ENCODE measurements at regions not wholly inside any gene's neighbourhood (a gene's known extent, or its start where the extent isn't known, plus 50 kb on each side); places are given as distances from the start of the nearest gene placed in this dataset.

DNA sequence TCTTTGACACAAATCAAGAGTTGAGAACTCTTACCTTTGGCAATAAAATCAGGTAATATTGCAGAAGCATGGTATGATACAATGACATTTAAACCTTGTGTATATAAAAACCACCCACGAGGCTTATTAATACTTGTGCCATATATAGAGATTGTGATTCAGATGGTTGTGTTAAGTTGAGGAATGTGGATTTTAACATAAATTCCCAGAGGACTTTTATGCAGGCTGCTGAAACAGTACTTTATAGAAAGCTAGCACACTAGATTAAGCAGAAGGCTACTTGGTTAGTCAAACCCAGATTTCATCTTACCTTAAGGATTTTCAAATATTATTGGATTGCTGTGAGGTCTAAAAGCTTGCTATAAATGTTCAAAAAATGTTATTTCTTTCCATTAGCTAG is 325.7 kb upstream of the PCDH10 start:
- TF ChIP-seq, protein P1, sequence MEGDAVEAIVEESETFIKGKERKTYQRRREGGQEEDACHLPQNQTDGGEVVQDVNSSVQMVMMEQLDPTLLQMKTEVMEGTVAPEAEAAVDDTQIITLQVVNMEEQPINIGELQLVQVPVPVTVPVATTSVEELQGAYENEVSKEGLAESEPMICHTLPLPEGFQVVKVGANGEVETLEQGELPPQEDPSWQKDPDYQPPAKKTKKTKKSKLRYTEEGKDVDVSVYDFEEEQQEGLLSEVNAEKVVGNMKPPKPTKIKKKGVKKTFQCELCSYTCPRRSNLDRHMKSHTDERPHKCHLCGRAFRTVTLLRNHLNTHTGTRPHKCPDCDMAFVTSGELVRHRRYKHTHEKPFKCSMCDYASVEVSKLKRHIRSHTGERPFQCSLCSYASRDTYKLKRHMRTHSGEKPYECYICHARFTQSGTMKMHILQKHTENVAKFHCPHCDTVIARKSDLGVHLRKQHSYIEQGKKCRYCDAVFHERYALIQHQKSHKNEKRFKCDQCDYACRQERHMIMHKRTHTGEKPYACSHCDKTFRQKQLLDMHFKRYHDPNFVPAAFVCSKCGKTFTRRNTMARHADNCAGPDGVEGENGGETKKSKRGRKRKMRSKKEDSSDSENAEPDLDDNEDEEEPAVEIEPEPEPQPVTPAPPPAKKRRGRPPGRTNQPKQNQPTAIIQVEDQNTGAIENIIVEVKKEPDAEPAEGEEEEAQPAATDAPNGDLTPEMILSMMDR (IDR thresholded peaks at IDR 0.05) = no peak
- no peak for TF ChIP-seq POLR2A (IDR thresholded peaks at IDR 0.05)

Data from lower leg skin (tissue), 3 donors.